GM21717 (cell line): ENCODE measurements at regions not wholly inside any gene's neighbourhood (a gene's known extent, or its start where the extent isn't known, plus 50 kb on each side); places are given as distances from the start of the nearest gene placed in this dataset.

Experiments
- ATAC-seq: cut with Tn5 transposase; IDR thresholded peaks from one replicate; pipeline ENCODE4 v1.9.1; 2021; ENCODE audit warnings: mild to moderate bottlenecking, moderate library complexity; ENCODE audit not compliant: unreplicated experiment

DNA sequence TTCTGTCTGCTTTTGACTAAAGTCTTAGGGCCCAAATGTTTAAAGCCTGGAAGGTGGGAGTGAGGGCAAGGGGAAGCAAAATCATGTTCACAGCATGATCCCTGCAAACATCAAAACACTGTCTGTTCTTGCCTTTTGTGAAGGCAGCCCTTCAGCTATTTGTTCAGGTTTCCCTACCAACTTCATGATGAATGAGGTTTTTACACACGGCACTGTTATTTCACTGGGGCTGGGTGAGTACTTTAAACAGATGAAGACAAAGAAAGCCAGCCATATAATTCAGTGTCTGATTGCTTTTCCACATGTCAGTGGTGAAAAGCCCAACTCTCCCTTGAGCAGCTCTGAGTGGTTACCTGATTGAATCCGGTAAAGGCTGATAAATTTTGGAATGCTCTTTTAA lies 224.7 kb upstream of the GRAMD2B start:
- no peak for ATAC-seq

DNA sequence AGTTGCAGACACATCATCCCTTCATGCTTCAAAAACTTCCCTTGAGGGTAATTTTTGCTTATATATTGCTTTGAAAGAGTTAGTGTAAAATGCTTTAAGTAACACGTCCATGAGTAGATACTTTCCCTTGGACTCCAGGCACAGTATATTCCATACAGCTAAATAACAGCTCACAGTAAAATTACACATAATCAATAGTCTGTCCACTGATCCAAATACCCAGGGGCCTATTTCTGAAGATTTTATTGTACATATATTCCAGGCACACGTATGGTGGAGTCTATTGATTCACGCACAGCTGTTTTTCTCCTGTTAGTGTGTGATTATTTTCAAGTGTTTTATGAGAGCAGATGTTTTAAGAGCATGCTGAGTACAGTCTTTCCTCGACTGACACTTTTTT lies 223.7 kb upstream of the GRAMD2B start:
- no peak for ATAC-seq

DNA sequence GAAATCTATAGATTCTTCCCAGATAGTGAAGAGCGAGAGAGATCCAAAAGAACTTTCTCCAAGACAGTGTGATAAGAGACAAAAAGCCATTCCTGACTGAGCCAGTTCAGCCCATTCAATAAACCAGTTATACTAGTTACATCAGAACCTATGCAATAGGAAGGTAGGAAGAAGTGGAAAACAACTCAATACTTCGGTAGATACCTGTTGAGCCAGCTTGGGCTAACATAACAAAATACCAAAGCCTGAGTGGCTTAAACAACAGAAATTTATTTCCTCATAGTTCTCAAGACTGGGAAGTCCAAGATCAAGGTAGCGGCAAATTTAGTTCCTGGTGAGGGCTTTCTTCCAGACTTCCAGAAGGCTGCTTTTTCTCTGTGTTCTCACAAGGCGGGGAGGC lies 214.5 kb upstream of the GRAMD2B start:
- ATAC-seq, result no peak

DNA sequence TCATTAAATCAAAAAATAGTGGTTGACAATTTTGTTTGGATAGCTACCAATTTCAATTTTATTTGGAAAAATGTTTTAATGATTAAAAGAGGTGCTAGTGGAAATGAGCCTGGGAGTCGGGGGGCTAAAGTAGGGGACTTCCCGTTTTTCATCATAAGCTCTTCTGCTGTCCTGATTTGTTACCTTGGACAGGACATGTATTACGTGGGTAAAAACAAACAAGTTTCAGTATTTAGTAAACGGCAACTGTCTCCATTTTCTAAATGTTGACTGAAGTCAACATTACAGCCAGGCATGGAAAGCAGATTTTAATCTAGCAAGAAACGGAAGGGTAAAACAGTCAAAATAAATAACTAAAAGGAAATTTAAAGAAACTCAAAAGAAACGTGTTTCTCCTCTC lies 212.3 kb upstream of the GRAMD2B start:
- ATAC-seq, result no peak

DNA sequence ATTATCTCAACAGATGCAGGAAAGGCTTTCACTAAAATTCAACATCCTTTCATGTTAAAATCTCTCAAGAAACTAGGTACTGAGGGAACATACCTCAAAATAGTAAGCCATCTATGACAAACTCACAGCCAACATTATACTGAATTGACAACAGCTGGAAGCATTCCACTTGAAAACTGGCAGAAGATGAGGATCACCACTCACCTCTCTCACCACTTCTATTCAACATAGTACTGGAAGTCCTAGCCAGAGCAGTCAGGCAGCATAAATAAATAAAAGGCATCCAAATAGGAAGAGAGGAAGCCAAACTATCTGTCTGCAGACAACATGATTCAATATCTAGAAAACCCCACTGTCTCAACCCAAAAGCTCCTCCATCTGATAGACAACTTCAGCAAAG lies 203.6 kb upstream of the GRAMD2B start:
- ATAC-seq, result no peak

DNA sequence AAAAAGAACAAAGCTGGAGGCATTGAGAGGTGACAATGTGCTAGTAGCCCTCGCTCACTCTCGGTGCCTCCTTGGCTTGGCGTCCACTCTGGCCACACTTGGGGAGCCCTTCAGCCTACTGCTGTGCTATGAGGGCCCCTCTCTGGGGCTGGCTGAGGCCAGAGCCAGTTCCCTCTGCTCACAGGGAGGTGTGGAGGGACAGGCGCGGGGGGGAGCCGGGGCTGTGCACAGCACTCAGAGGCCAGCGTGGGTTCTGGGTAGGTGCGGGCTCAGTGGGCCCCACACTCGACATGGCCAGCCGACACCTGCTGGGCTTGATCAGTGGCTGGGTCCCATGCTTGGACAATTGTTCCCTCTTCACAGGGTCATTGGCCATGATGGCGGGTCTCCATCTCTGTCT lies 202.5 kb upstream of the GRAMD2B start:
- no peak for ATAC-seq

DNA sequence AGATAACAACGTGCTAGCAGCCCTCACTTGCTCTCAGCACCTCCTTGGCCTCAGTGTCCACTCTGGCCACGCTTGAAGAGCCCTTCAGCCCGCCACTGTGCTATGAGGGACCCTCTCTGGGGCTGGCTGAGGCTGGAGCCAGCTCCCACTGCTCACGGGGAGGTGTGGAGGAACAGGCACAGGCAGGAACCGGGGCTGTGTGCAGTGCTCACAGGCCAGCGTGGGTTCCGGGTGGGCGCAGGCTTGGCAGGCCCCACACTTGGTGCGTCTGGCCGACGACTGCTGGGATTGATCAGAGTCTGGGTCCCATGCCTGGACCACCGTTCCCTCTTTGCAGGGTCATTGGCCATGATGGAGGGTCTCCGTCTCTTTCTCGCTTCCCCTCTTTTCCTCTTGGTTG lies 194.3 kb upstream of the GRAMD2B start:
- no peak for ATAC-seq

DNA sequence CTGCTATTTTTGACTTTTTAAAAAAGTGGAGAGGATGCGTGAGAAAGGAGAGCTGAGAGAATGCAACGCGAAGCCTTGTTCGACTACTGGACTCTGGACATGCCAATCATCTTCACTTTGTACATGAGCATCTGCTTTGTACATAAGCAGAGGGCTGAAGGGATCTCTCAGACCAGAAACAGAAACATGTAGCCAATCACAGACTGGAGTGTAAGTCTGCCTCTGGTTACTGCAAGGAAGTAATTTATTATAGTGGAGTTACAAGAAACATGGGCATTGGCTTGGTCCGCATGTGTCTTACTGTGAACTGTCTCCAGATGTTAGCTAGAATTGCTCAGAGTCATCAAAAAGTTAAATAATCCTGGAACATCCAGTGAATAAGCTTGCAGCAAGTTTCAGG lies 190.0 kb upstream of the GRAMD2B start:
- no peak for ATAC-seq

DNA sequence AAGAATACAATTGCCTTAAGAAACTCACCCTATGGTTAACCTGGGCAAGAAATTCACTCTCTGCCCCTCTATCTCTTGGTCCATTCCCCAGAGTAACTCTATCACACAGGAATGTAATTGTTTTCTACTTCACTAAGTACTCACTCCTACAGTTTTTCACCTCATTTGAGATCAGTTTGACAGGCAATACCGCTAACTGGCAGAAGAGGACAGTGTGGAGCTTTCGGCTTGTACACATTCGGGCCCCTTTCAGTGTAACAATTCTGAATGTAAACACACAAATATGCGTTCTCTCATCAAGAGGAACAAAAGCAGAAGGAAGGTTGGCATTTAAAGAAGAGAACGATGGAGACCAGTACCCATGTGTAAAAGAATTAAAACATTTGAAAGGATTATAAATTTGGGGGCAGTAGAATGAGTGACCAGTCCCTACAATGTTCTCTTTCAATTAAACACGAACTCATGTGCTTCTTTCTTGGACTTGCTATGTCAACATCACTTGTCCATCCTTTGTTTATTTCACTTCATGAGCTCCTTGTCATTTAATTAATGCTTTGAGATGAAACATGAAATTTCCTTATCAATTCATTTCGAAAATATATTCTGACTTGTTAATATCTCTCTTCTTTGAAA lies 188.5 kb upstream of the GRAMD2B start:
- no peak for ATAC-seq

DNA sequence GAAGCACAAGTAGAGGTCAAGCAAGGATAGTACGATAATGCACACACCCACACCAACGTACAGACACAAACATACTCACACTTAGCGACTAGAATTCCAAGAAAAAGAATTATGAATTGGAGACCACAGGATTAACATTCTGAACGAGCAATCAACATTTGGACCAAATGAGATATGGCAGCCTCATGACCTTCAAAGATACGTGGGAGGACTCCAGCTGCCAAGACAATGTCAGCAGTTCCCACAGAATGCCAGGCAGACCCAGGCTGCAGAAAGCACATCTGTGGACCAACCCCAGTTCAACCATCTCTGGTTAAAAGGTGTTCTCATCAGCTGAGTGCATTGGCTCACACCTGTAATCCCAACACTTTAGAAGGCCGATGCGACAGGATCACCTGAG lies 187.6 kb upstream of the GRAMD2B start:
- ATAC-seq, result no peak

DNA sequence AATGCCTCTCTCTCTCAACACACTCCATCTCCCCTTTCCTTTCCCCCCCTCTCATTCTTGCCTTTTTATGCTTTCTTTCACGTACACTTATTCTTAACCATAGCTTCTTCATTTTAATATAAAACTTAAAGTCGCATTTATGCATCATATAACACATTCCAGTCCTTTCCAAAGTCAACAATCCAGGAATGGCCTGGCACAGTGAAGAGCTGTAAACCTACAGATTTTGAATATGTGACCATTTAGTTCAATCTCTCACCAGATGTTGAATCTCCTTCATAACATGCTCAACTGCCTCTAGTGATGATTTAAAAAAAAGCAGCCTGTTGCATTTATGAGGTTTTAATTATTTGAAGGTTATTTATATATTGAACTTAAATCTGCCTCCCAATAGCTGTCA lies 186.2 kb upstream of the GRAMD2B start:
- ATAC-seq, result no peak

DNA sequence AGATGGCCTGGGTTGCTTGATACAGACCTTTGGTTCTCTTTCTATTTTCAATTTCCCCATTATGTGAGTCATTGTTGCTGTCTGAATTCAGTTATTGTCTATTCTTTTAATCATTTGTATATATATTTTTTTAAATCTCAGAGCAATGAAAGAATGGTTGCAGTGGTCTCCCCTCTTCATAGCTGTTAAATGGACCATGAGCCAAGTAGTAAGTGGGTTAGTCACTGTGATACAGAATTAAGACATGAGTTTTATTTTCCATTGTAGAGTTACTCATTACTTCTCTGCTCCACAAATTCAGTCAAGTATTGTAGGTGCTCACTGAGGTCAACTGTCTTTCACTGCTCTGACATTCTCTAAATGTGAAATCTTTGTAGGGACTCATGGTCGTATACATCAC lies 174.6 kb upstream of the GRAMD2B start:
- ATAC-seq, result no peak

DNA sequence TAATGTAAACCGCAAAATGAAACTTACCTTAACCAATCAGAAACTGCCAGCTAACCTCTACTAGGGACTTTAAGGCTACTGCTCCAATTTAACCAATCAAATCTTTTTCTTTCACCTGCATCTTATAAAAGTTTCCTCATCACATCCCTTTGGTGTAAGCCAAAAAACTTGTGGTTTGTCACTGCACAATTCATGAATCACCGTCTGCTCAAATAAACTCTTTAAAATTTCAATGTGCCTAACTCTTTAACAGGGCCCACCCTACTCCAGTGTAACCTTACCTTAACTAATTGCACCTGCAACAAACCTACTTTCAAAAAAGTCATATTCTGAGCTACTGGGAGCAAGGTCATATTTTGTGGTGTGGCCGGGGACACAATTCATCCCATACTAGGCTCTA lies 172.2 kb upstream of the GRAMD2B start:
- no peak for ATAC-seq

DNA sequence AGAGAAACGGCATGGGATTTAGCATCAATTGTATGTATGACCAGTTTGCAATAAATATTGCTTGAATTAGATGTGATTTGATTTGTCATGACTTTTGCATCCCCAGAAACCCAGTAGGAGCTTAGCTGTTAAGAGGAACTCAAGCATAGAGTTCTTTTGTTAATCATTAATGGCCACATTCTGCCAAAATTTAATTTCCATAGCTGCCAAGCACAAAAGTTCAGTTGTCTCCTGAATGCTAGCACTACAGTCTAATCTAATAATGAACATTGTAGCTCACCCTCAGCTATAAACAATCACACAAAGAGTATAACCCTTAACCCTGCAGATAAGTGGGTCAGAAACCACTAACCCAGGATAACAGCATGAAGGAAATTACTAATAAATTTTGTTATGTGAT lies 169.8 kb upstream of the GRAMD2B start:
- no peak for ATAC-seq

DNA sequence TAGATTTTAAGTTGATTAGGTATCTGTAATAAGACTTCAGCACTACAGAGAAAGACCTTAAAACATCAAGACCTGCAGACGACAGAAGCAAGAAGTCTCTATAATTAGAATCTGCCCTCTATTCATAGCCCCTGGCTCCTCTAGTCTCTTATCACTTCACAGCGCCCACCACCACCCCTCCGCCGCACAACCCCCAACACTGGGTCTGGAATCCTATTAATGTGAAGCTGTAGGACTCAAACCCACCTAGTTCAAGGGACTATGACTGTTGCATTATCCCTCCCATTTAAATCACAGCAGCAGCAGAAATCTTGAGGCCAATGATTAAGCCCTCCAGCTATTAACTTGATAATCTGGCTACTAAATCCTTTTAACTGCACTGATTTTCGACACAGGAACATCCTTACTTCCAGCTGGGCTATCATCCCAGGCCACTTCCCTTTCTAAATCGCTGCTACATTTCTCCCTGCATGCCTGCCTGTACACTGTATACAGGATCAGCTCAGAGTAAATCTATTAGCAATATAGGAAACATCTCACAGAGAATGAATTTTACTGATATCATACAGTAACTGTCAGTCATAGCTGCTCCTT lies 159.5 kb upstream of the GRAMD2B start:
- no peak for ATAC-seq

DNA sequence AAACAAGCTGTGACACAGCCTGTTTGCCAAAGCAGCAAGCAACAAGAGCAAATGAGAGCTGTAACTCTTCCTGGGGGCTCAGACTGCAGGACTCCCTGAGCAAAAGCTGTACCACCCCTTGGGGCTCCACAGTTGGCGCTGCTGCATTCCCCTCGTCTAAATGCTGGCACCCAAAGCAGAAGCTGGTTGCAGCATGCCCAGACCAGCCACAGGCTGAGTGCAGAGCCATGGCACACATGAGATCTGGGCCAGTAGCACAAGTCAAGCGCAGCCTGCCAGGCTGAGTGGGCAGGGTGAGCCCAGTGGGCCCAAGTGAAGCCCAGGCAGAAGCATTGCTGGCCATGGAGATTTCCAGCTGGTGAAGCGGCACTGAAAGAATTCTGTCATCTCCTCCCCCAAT lies 157.3 kb upstream of the GRAMD2B start:
- ATAC-seq, result no peak

DNA sequence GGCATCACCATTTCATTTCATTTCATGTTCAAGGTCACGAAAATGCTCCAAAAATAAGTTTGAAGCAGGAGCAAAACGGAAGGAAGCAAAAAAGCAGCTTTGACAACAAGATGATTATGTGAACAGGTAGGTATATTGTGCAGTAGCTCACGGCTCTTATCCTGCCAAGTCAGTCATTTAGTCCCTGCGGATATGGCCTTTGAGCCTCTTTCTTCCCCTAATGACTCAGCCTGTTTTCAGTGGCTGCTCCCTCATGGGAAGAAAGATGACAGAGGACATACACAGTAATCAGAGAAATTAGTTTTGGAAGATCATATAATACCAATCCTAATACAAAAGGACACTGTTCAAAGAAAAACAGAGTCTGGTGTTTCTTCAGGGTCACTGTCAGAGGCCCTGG lies 155.8 kb upstream of the GRAMD2B start:
- no peak for ATAC-seq

DNA sequence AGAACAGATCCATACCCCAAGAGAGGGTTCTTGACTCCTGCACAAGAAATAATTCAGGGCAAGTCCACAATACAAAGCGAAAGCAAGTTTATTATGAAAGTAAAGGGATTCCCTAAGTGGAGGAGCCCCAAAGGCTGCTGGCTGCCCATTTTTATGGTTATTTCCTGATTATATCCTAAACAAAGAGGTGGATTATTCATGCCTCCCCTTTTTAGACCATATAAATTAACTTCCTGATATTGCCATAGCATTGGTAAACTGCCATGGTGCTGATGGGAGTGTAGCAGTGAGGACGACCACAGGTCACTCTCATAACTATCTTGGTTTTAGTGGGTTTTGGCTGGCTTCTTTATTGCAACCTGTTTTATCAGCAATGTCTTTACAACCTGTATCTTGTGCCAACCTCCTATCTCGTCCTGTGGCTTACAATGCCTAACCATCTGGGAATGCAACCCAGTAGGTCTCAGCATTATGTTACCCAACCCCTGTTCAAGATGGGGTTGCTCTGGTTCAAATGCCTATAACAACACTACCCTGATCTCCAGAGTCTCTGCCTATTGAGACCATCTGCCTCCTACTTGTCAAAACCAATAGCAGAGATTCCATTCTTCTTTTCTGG lies 154.4 kb upstream of the GRAMD2B start:
- ATAC-seq, result no peak

DNA sequence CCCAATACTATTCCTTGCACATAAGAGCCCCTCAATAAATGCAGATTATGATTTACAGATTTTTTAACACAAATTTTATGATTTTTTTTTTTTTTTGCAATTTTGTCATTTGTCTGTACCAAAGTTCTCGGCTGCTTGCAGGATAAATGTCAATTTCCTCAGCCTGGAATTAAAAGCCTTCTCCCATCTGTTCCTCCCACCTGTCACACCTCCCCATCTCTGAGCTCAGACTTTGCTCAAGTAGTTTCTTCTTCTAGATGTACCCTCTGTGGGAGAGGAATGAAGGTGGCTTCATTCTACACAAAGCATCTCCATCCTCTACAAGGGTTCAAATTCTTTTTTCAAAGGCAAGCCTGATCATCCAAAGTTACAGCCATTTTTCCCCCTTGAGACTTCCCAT lies 153.7 kb upstream of the GRAMD2B start:
- ATAC-seq, result no peak

DNA sequence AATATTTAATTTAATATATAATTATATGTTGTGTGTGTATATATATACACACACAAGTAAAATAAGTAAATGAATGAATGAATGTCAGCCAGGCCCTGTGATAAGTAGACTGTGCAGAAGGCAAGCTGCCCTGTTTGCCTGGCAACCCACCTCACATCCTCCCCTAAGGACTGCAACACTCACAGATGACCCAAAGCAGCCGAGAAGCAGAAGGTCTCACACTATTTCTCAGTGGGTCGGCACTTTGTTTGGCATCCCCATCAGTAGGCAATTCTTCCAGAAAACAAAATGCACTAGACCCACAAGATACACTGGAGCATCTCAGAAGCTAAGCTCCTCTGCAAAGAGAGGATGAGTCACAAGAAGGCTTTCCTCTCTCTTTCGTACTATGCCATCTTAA lies 152.1 kb upstream of the GRAMD2B start:
- no peak for ATAC-seq

DNA sequence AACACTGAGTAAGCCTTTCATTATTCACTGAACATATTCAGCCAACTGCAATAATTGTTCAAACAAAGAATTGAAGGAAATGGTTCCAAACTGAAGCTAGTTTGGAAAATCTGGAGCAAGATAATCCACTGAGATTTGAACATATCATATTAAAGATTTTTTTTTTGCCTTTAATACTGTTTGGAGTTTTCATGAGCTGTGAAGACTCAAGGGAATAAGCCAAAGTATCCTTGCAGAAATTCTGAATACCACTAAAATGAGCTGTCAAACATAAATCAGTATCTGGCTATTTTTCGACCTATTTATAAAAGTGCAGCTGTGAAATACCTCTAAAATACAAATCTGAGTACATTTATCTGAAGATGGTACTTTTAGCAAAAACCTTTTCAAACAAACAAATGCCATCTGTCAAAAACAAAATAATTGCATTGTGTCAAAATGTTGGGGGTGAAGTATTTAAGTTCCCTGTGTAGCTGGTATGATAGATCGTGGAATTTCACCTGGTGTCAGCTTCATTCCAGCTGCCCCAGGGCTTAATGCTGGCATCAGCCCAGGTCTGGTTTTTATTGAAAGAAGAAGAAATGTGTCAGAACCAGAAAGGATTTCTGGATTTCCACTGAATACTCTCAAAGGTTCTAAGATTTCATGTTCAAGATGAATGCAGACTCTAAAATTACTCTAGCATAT lies 149.0 kb upstream of the GRAMD2B start:
- no peak for ATAC-seq

DNA sequence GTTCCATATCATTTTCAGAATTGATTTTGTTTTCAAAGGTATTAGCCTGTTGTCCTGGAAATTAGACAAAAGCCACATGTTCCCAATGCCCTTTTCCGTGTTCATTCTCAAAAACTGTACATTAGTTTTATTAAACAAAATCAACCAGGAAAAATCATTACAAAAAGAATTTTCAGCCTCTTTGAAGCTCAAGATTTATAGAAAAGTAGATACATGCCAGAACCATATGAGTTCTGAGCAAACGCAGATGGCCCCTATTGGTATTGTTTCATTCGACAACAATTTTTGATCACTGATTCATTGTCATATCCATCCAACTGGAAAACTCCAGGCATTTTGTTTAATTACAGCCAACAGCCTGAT lies 148.5 kb upstream of the GRAMD2B start:
- no peak for ATAC-seq
